ENCODE measurements at regions not wholly inside any gene's neighbourhood (a gene's known extent, or its start where the extent isn't known, plus 50 kb on each side); places are given as distances from the start of the nearest gene placed in this dataset.

DNA sequence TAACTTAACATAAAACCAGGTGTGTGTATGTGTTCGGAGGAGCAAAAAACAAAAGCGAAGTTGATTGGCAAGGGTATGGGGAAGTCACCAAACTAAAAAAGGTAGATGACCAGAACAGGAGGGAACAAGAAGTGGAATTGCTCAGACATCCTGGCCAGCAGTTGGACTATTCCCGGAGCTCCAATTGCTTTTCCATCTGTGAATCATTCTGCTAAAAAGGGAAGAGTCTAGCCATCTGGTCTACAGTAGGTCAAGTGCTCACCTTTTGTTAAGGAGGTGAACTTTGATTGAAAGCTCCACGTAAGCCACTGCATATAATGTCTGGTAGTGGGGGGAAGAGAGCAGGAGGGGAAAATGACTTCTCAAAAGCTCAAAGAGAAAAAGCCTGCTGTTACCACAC lies 50.0 kb upstream of the BET1 start:
- Histone ChIP-seq H3K4me1 (peaks cover 0 to 6% (median 0%) of the 10 kb centered on the region in 12 donors), H3K36me3 (no peaks in the 10 kb centered on the region), H3K9me3 (no peaks in the 10 kb centered on the region), H3K27me3 (no peaks in the 10 kb centered on the region), H3K27ac (no peak overlapping the region), H3K4me3 (no peak overlapping the region)
- intact Hi-C loops (cut with DNase I) = no loop called here
- 45 to 55% (median 49%) methylated on average over 4 of the region's 4 CpGs for WGBS, 4 donors
- TF ChIP-seq, protein P1, sequence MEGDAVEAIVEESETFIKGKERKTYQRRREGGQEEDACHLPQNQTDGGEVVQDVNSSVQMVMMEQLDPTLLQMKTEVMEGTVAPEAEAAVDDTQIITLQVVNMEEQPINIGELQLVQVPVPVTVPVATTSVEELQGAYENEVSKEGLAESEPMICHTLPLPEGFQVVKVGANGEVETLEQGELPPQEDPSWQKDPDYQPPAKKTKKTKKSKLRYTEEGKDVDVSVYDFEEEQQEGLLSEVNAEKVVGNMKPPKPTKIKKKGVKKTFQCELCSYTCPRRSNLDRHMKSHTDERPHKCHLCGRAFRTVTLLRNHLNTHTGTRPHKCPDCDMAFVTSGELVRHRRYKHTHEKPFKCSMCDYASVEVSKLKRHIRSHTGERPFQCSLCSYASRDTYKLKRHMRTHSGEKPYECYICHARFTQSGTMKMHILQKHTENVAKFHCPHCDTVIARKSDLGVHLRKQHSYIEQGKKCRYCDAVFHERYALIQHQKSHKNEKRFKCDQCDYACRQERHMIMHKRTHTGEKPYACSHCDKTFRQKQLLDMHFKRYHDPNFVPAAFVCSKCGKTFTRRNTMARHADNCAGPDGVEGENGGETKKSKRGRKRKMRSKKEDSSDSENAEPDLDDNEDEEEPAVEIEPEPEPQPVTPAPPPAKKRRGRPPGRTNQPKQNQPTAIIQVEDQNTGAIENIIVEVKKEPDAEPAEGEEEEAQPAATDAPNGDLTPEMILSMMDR (IDR thresholded peaks at IDR 0.05) = no peak
- TF ChIP-seq POLR2A (IDR thresholded peaks at IDR 0.05) = no peak
- ATAC-seq = peak in 2 of 4 donors; percentile 13 to 53
- DNase-seq = no peak

DNA sequence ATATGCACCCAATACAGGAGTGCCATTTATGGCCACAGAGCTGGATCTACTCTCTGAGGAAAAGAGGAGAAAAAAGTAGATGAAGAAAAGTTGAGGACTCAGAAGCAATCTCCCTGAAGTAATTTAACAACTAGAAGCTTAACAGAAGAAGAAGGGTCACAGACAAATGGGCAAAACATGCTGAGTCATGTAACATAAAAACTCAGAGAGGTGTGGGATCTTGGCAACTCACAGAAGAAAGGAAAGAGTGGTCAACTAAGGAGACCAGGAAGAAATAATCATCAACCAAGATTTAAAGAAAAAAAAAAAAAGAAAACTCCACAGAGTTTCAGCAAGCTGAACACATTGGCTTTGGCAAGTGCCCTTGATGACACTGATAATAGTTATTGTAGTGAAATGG lies 51.8 kb upstream of the BET1 start:
- TF ChIP-seq POLR2A (IDR thresholded peaks at IDR 0.05) = no peak
- TF ChIP-seq, protein P1 (IDR thresholded peaks at IDR 0.05) = no peak
- H3K36me3 ChIP-seq = no peaks in the 10 kb centered on the region
- ATAC-seq (no peak), DNase-seq (no peak)
- no peak overlapping the region for H3K4me3 ChIP-seq
- intact Hi-C loops (cut with DNase I) = no loop called here
- H3K27ac ChIP-seq = no peak overlapping the region
- H3K4me1 ChIP-seq = no peaks in the 10 kb centered on the region
- H3K27me3 ChIP-seq = no peaks in the 10 kb centered on the region
- H3K9me3 ChIP-seq = no peaks in the 10 kb centered on the region

DNA sequence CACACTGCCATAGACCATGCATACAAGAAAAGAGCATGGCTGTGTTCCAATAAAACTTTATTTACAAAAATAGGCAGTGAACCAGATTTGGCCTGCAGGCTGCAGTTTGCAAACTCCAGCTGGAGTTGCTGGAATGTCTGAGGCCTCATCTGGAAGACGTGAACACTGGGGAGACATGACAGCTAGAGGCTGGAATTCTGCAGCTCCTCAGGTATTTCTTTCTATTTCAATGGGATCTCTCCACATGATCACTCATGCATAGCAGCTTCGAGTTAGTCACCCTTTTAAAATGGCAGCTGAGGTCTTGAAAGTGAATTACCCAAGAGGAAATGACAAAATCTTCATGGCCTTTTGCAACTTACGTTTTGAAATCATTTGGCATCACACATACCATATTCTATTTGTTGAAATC lies 52.6 kb upstream of the BET1 start:
- Histone ChIP-seq H3K4me3 (no peak overlapping the region), H3K9me3 (no peaks in the 10 kb centered on the region), H3K27ac (no peak overlapping the region), H3K27me3 (no peaks in the 10 kb centered on the region), H3K36me3 (no peaks in the 10 kb centered on the region), H3K4me1 (no peaks in the 10 kb centered on the region)
- ATAC-seq (no peak), DNase-seq (no peak)
- WGBS, 4 donors = 29 to 57% (median 52%) methylated on average over 3 of the region's 3 CpGs
- TF ChIP-seq, protein P1 (IDR thresholded peaks at IDR 0.05) = no peak
- TF ChIP-seq POLR2A (IDR thresholded peaks at IDR 0.05) = no peak
- intact Hi-C loops (cut with DNase I) = no loop called here

DNA sequence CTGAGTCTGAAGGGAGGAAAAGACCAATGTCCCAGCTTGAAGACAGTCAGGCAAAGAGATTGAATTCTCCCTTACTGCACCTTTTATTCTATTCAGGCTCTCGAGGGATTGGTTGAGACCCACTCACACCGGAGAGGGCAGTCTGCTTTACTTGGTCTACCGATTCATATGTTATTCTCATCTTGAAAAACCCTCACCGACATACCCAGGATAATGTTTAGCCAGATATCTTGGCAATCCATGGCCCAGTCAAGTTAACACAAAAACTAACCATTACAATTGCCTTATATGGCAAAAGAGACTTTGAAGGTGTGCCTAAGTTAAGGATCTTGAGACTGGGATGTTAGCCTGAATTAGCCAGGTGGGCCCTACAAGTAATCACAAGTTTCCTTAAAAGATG lies 53.8 kb upstream of the BET1 start:
- H3K9me3 ChIP-seq = no peaks in the 10 kb centered on the region
- intact Hi-C loops (cut with DNase I) = no loop called here
- H3K27me3 ChIP-seq = peaks cover 0 to 4% (median 0%) of the 10 kb centered on the region in 9 donors
- no peak overlapping the region for H3K4me3 ChIP-seq
- H3K27ac ChIP-seq = no peak overlapping the region
- TF ChIP-seq POLR2A (IDR thresholded peaks at IDR 0.05) = no peak
- TF ChIP-seq, protein P1 (IDR thresholded peaks at IDR 0.05) = no peak
- no peak for ATAC-seq
- 93 to 98% (median 96%) methylated on average over 4 of the region's 4 CpGs for WGBS, 4 donors
- H3K4me1 ChIP-seq = no peaks in the 10 kb centered on the region
- DNase-seq = no peak
- H3K36me3 ChIP-seq = no peaks in the 10 kb centered on the region
